Heart left ventricle (tissue), 16 donors: ENCODE measurements at regions not wholly inside any gene's neighbourhood (a gene's known extent, or its start where the extent isn't known, plus 50 kb on each side); places are given as distances from the start of the nearest gene placed in this dataset.

Experiments
- ATAC-seq, 4 donors: fragments of 200-7000 bp; cut with Tn5 transposase; one replicate each; pipeline ENCODE4 v1.9.1; 2020 to 2022; ENCODE audit warnings: moderate library complexity in 4 of 4, mild to moderate bottlenecking in 3 of 4, moderate number of reproducible peaks in 1 of 4
- DNase-seq, 5 donors: peaks; one replicate each; pipeline ENCODE4 v3.0.0-alpha.2; 2020
- H3K27ac ChIP-seq, 12 donors: fragments of 200-600 bp; sonication (generic) in 4 of 12; one replicate each; pipeline versions ENCODE4 v1.5.0 to v1.8.0; 2016 to 2022; ENCODE audit warnings: mild to moderate bottlenecking in 2 of 12
- H3K27me3 ChIP-seq, 9 donors: fragments of 200-600 bp; sonication (generic) in 2 of 9; one replicate each; pipeline versions ENCODE4 v1.5.1 to v1.8.0; 2016 to 2022; ENCODE audit warnings: mild to moderate bottlenecking in 3 of 9
- H3K36me3 ChIP-seq, 9 donors: fragments of 200-600 bp; sonication (generic) in 2 of 9; one replicate each; pipeline versions ENCODE4 v1.5.0 to v1.8.0; 2018 to 2022; ENCODE audit warnings: mild to moderate bottlenecking in 2 of 9
- H3K4me1 ChIP-seq, 12 donors: fragments of 200-600 bp; sonication (generic) in 4 of 12; one replicate each; pipeline versions ENCODE4 v1.5.0 to v1.8.0; 2016 to 2022; ENCODE audit warnings: mild to moderate bottlenecking in 3 of 12
- H3K4me3 ChIP-seq, 12 donors: fragments of 200-600 bp; sonication (generic) in 4 of 12; one replicate each; pipeline versions ENCODE4 v1.5.0 to v1.8.0; 2017 to 2022; ENCODE audit warnings: mild to moderate bottlenecking in 9 of 12, moderate library complexity in 4 of 12
- H3K9me3 ChIP-seq, 12 donors: fragments of 200-600 bp; sonication (generic) in 4 of 12; one replicate each; pipeline versions ENCODE4 v1.5.0 to v1.8.0; 2016 to 2022; ENCODE audit warnings: mild to moderate bottlenecking in 1 of 12
- POLR2A ChIP-seq, 2 donors: fragments of 450-650 bp; IDR thresholded peaks; one replicate each; pipeline ENCODE4 v1.6.1; 2017; ENCODE audit warnings: antibody characterized with exemption in 2 of 2, mild to moderate bottlenecking in 2 of 2, moderate library complexity in 2 of 2
- WGBS, 4 donors: extraction: QIAGEN DNeasy Blood & Tissue Kit in 2 of 4; methylation state at CpG; one replicate each; pipeline versions ENCODE4 v1.1.5 to v1.1.7; 2013 to 2018; 5-methylcytosine and 5-hydroxymethylcytosine counted together
- intact Hi-C, 10 donors: fragments of 100-400 bp; cut with DNase I; formaldehyde crosslinking; loops; one replicate each; pipeline versions ENCODE4 v1.11.1 to v1.14.2; 2022
- TF ChIP-seq, protein P1 (sequence below), 12 donors: fragments of 200-600 bp; sonication (generic) in 4 of 12; IDR thresholded peaks; one replicate each; pipeline versions ENCODE4 v1.5.0 to v1.8.0; 2018 to 2022; ENCODE audit warnings: antibody characterized with exemption in 12 of 12, mild to moderate bottlenecking in 5 of 12
- donor health status: ischemic (EF 13 %, LVEDD 7.1; RV severe dilation, severe dysfunction).
- donor health status: healthy with polysubstance abuse.
- donor health status: DM: no; HTN: yes; CAD: no.
- donor health status: DM: no; HTN: no; CAD: no.
- donor health status: ischemic (EF 25% LVEDD 6.9; RV normal size, moderate dysfunction).
- donor health status: ischemic (EF 25% LVEDD 5.7; RV mildly dilated, moderate dysfunction).
- donor health status: healthy.
- donor health status: DM: yes; HTN: yes; CAD: no.
- donor health status: ischemic (EF 35%, LVEDD 5.7; RV mildly dilated, moderate dysfunction).
- donor health status: nonischemic (EF 11% LVEDD 7.7; RV severe dilation, severe dysfunction).
- donor health status: DM: yes; HTN: yes; CAD: no.
- donor health status: PGD.
- donor health status: ischemic (EF 29% LVEDD 5.4; RV normal size, mild dysfunction).
- donor health status: nonischemic (EF 23%, LVEDD 6.1; RV moderate dilation, normal function).

DNA sequence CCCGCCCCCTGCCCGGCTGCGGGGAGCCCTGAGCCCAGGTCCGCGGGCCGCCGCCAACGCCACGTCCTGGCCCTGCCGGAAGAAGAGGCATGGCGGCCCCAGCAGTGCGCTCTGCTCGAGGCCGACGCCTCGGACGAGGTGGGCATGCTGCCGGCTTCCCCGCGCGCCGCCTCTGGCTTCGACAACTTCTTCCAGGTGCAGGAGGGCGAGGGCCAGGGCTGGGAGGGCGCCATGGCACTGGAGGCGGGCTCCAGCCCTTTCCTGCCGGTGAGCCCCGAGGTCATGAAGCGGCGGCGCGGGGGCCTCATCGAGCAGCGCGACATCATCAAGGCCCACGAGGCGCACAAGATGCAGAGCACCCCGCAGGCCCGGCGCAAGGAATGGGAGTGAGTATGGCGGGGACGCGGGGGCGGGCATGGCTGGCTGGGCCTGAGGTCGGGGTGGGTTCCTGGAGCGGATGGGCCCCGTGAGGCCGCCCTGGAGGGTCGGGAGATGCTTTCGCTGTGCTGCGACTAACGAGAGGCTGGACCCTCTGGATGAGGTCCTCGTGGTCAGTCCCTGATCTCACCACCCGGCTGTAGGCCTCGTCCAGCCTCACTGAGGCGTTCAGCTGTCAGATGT is 70.0 kb upstream of the CACNA1E start:
- TF ChIP-seq POLR2A (IDR thresholded peaks at IDR 0.05), result no peak
- TF ChIP-seq, protein P1, sequence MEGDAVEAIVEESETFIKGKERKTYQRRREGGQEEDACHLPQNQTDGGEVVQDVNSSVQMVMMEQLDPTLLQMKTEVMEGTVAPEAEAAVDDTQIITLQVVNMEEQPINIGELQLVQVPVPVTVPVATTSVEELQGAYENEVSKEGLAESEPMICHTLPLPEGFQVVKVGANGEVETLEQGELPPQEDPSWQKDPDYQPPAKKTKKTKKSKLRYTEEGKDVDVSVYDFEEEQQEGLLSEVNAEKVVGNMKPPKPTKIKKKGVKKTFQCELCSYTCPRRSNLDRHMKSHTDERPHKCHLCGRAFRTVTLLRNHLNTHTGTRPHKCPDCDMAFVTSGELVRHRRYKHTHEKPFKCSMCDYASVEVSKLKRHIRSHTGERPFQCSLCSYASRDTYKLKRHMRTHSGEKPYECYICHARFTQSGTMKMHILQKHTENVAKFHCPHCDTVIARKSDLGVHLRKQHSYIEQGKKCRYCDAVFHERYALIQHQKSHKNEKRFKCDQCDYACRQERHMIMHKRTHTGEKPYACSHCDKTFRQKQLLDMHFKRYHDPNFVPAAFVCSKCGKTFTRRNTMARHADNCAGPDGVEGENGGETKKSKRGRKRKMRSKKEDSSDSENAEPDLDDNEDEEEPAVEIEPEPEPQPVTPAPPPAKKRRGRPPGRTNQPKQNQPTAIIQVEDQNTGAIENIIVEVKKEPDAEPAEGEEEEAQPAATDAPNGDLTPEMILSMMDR (IDR thresholded peaks at IDR 0.05), result no peak
- intact Hi-C loops, result no loop called here
- 92 to 93% (median 92%) methylated on average over 49 to 56 of the region's 56 CpGs for WGBS, 4 donors
- Histone ChIP-seq H3K27me3 (peaks cover 0 to 12% (median 0%) of the 10 kb centered on the region in 9 donors), H3K27ac (no peak overlapping the region), H3K9me3 (no peaks in the 10 kb centered on the region), H3K4me1 (no peaks in the 10 kb centered on the region), H3K36me3 (no peaks in the 10 kb centered on the region), H3K4me3 (no peak overlapping the region)
- ATAC-seq, result peak in 1 of 4 donors; percentile 20
- DNase-seq, result no peak

DNA sequence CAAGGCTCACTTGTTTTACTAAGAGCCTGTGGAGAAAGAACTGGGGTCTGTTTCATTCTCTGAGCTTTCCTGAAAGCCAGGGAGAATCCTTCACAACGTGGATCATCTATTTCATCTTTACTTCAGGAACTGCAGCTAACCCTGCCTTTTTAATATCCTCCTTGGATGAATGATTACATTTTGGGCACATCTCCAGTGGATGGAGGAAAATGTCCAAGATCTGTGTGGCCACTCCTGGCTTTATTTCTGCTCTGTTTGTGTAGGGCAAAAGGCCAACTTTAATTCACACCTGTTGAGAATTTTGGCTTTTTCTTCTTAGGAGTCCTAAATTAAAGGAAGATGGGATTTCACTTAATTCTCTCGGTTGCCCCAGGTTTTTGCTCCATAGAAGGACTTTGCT is 69.5 kb upstream of the CACNA1E start:
- Histone ChIP-seq H3K36me3 (no peaks in the 10 kb centered on the region), H3K27ac (no peak overlapping the region), H3K27me3 (peaks cover 0 to 12% (median 0%) of the 10 kb centered on the region in 9 donors), H3K9me3 (no peaks in the 10 kb centered on the region), H3K4me1 (no peaks in the 10 kb centered on the region), H3K4me3 (no peak overlapping the region)
- WGBS, 4 donors, result 68 to 75% (median 73%) methylated on average over 2 of the region's 2 CpGs
- intact Hi-C loops, result no loop called here
- TF ChIP-seq, protein P1 (IDR thresholded peaks at IDR 0.05), result no peak
- TF ChIP-seq POLR2A (IDR thresholded peaks at IDR 0.05), result no peak
- ATAC-seq (no peak), DNase-seq (no peak)

DNA sequence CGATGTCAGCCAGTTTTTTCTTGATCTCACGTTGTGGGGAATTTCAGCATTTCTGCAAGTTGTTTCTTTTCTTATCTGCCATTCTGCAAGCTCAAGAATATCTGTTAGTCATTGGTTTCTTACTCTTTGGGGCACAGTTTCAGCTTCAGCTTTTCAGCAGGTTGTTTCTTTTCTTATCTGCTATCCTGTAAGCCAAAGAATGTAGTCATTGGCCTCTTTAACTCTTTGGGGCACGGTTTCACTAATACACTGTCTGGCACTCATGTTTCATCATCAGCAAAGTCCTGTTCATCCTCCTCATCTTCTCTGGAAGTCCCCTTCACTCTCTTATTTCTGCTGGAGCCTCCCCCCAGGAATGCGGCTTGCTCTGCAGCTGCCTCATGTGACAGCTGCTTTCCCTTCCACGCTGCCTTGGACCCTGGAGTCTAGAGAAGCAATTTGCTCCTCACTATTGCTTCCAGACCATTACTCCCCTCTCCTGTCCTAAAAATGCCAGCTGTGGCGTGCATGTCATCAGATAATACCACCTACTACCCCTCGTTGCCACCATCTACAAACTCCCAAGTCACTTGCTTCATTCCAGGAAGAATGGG is 67.0 kb upstream of the CACNA1E start:
- DNase-seq, result no peak
- Histone ChIP-seq H3K9me3 (no peaks in the 10 kb centered on the region), H3K27ac (no peak overlapping the region), H3K27me3 (peaks cover 0 to 9% (median 0%) of the 10 kb centered on the region in 9 donors), H3K4me1 (no peaks in the 10 kb centered on the region), H3K4me3 (no peak overlapping the region), H3K36me3 (no peaks in the 10 kb centered on the region)
- ATAC-seq, result no peak
- intact Hi-C loops, result no loop called here
- TF ChIP-seq, protein P1 (IDR thresholded peaks at IDR 0.05), result no peak
- no peak for TF ChIP-seq POLR2A (IDR thresholded peaks at IDR 0.05)
- WGBS, 4 donors, result 49 to 53% (median 50%) methylated on average over 7 of the region's 7 CpGs

DNA sequence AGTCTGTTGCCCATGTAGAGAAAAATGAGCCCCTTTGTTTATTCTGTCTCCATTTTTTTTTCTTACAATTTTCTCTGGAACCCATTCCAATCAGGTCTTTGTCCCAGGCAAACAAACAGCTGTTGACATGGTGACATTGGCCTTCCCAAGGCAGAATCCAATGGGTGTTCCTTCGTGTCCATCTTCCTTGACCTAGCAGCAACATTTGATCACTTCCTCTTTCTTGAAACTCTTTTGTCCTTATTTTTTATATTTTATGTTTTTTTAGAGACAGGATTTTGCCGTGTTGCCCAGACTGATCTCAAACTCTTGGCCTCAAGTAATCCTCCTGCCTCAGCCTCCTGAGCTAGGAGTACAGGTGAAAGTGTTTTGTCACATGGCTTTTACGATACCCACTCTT is 65.4 kb upstream of the CACNA1E start:
- intact Hi-C loops, result no loop called here
- no peak overlapping the region for H3K27ac ChIP-seq
- no peaks in the 10 kb centered on the region for H3K9me3 ChIP-seq
- peaks cover 0 to 9% (median 0%) of the 10 kb centered on the region in 9 donors for H3K27me3 ChIP-seq
- 77 to 84% (median 81%) methylated on average over 3 of the region's 3 CpGs for WGBS, 4 donors
- no peak overlapping the region for H3K4me3 ChIP-seq
- no peak for TF ChIP-seq POLR2A (IDR thresholded peaks at IDR 0.05)
- TF ChIP-seq, protein P1 (IDR thresholded peaks at IDR 0.05), result no peak
- DNase-seq (no peak), ATAC-seq (no peak)
- H3K4me1 ChIP-seq, result no peaks in the 10 kb centered on the region
- no peaks in the 10 kb centered on the region for H3K36me3 ChIP-seq
